Activated CD8-positive, alpha-beta memory T cell treated with anti-CD3 and anti-CD28 coated beads, Interleukin-2, amount 50 U/mL, for 48 hours (primary cell): ENCODE measurements at regions not wholly inside any gene's neighbourhood (a gene's known extent, or its start where the extent isn't known, plus 50 kb on each side); places are given as distances from the start of the nearest gene placed in this dataset.

Experiments used
- DNase-seq: peaks from one replicate; pipeline ENCODE4 v3.0.0-alpha.2; 2020

- no peak for DNase-seq
Measured at GRCh38 chr7:36011588-36011965, 141.5 kb upstream of the EEPD1 start.

- no peak for DNase-seq
Measured at GRCh38 chr7:36013246-36014014, 139.6 kb upstream of the EEPD1 start.

DNA sequence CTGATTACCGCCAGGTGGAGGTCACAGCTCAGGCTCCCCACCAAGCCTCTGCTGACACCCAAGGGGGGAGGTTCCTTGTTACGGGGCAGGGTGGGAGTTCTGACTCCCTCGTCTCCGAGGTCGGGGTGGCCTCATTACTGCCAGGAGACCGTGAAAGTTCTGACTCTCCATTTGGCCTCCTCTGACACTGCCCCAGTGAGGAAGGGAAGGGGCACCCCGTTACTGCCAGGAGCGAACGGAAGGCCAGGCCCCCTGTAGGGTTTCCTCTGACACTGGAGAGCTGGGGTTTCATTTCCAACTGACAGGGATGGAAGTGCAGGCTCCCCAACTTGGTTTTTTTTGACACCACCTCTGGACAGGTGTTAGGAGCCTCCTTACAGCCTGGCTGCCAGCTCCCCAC is 138.1 kb upstream of the EEPD1 start:
- DNase-seq = no peak

GRCh38 chr7:36015733-36016132 is 137.3 kb upstream of the EEPD1 start:
- DNase-seq = no peak

- no peak for DNase-seq
Measured at GRCh38 chr7:36016648-36017047, 136.4 kb upstream of the EEPD1 start.

DNA sequence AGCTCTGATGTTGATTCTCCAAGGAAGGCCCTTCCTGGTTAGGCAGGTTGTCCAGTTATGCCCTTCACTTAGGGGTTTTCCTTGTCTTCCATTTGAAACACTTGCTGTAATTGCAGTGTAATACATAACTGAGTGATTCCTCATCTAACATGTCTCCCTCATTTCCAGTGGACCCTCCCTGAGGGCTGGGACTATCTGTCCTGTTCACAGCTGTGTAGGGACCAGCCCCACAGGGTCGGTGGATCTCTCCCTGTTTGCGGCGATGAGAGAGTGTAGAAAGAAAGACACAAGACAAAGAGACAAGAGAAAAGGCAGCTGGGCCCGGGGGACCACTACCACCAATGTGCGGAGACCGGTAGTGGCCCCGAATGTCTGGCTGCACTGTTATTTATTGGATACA is 135.9 kb upstream of the EEPD1 start:
- no peak for DNase-seq

DNA sequence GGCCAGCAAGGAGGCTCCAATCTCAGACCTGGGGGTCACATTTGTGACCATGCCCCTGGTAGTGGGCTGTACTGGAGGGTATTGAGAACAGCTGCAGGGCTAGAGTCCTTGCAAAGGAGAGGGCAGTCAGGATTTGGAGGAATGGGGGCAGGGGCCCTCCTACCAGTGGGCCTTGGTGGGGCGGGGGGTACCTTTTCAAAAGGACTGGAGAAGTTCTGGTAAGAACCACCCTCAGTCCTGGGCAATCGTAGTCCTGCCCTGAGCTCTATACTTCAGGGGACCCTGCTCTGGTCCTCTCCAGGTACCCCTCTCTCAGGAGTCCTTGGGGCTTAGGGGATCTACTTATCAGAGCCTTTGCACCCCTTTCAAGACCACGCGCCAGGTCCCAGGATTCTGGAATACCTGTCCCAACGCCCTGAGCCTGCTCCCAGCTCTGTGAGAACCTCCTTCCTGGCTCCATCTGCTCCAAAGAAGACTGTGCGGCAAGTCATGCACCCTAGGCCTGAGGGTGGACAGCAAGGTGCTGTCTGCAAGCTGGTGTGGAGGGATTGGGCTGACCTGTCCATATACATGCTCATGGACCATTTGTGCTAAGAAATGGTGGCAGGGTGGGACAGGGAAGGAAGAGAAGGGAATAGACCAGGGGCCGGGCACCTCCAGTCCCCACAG is 134.1 kb upstream of the EEPD1 start:
- DNase-seq = no peak

GRCh38 chr7:36019538-36019937 is 133.5 kb upstream of the EEPD1 start:
- DNase-seq = no peak

- DNase-seq = no peak
Measured at GRCh38 chr7:36019980-36020379, 133.1 kb upstream of the EEPD1 start.

- DNase-seq = no peak
Measured at GRCh38 chr7:36021367-36021766, 131.7 kb upstream of the EEPD1 start.

DNA sequence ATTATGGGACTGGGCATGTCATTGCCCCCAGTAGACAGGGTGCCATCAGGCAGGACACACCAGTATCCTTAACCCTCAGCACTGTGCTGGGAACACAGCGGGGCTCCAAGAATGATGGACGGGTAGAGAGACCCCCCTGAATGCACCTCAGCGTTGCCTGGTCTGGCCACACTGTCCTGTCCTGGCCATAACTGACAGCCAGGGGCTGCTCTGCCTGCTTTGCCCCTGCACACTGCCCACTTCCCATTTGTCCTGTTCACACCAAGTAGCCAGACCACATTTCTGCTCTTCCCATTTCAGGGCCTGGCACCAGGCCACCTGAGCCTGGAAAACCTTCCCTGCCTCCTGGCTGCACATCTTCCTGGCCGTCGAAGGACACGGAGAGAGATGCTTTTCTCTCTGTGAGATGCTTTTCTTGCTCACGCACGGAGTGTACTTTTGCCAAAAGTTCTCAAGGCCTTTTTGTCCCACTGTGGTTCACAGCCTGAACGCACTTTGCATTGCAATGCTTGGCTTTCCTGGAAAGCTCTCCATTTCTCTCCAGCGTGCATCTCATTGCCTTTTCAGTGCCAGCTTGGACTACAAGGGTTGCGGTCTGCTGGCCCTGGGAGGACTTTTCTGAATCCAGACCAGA is 131.0 kb upstream of the EEPD1 start:
- DNase-seq = no peak

- DNase-seq = no peak
Measured at GRCh38 chr7:36023033-36023560, 130.0 kb upstream of the EEPD1 start.

DNA sequence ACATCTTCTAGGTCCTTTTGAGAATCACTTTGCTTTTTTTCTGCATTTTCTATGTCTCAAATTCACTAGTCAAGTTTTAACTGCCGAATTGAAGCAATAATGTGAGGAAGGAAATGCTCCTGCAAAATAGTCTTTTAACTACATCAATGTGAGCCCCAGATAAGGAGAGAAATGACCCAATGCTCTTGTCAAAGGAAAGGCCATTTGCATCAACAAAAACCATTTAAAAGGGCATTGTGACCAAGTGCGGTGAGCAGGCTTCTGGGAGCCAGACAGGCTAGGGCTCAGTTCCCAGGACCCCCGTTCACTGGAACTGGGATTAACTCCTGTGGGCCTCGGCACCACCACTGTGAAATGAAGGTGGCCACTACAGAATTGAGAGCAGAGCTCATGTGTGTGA is 127.9 kb upstream of the EEPD1 start:
- DNase-seq = no peak

DNA sequence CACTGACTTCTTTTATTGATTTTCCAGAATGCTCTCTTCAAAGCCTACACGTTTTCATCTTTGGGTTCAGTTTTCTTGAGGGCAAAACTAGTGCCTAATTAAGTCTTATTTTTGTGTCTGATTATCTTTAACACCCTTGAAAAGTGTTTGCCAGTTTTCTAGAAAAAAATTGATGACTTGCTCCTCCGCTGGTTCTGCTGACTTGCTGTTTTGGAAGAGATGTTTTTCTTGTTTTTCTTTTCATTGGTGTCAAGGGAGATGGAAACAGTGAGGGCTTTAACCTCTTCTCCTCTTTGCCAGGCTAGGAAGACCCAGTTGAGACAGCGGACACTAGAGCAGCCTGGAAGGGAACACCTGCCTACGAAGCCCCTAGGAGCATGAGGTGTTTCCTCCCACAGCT is 123.7 kb upstream of the EEPD1 start:
- no peak for DNase-seq

- no peak for DNase-seq
Measured at GRCh38 chr7:36029853-36030515, 123.1 kb upstream of the EEPD1 start.

DNA sequence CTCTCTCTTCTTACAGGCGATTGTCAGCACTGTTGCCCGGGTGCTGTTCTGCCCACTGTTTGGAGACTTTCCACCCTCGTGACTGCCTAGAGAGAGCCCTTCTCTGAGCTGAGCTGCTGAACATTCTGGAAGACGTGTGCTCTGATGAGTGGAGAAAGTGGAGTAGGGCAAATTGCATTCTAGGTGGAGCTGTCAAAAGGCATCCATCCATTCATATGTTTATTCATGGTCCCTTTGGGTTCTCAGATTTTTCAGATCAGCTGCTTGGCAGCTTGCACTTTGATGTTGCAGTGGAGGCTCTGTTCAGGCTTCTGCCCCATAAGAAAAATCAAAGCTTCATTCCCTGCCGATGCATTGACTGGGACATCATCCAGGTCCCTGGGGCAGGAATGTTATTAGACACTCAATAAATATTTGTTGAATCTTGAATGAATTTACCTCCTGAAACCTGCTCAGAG is 120.7 kb upstream of the EEPD1 start:
- no peak for DNase-seq

DNA sequence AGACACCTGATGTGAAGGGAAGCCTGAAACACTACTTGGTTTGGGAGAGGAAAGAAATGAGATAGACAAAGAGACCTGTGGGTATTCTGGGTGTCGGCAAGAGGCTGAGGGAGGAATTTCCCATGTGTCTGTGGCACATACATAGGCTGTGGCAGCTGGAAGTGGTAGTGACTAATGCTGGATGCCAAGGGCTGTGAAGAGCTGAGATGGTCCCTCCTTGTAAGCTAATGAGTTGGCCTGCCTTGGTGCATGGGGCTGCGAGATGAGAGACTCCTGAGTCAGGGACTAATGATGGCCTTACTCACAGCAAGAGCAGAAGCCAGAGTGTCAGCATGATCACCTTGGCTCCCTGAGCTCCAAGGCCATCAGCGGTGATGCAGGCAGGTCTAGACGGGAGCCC is 119.0 kb upstream of the EEPD1 start:
- DNase-seq = no peak

- DNase-seq = no peak
Measured at GRCh38 chr7:36035186-36035585, 117.9 kb upstream of the EEPD1 start.

GRCh38 chr7:36036590-36036989 is 116.5 kb upstream of the EEPD1 start:
- no peak for DNase-seq

- no peak for DNase-seq
Measured at GRCh38 chr7:36037121-36037662, 115.9 kb upstream of the EEPD1 start.

DNA sequence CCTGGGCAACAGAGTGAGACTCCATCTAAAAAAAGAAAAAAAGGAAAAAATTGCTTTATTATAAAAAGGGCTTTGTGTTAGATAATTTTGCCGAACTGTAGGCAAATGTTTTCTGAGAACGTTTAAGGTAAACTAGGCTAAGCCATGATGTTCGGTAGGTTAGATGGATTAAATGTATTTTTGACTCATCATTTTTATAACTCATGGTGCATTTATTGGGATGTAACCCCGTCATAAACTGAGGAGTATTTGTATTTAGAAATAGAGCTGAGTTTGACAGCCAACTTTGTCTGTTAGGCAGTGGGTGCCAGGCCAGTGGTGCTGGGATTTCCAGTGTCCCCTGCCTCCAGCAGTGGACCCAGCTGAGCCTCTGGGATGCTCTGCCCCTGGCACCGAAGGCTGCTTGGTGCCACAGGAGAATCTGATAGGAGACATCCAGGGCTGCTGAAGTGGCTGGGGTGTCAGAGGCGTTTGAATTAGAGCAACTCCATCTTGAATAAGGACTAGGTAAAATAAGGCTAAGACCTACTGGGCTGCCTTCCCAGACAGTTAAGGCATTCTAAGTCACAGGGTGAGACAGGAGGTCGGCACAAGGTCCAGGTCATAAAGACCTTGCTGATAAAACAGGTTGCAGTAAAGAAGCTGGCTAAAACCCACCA is 114.9 kb upstream of the EEPD1 start:
- no peak for DNase-seq

GRCh38 chr7:36039243-36039642 is 113.8 kb upstream of the EEPD1 start:
- DNase-seq = no peak

DNA sequence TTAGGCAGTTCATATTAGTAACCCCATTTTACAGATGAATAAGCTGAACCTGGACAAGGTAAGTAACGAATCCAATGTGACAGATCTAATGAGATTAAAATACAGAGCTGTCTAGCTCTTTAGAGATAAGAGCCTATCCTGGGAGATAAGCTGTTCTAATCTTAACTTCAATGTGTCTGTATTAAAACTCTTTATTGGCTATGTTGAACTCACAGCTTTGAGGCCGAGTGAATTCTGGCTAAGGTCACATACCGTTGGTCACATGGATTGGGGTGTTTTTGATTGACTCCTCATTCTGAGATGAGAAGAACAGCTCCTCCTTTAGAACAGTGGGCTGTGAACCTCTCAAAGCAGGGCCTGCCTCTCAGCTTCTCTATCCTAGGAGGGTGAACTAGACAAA is 113.4 kb upstream of the EEPD1 start:
- DNase-seq = no peak
